GM18508 (cell line): ENCODE measurements at regions not wholly inside any gene's neighbourhood (a gene's known extent, or its start where the extent isn't known, plus 50 kb on each side); places are given as distances from the start of the nearest gene placed in this dataset.

Experiments used
- ATAC-seq: cut with Tn5 transposase; IDR thresholded peaks from one replicate; pipeline ENCODE4 v1.9.1; 2021; ENCODE audit warnings: moderate number of reproducible peaks; ENCODE audit not compliant: insufficient read depth, unreplicated experiment

DNA sequence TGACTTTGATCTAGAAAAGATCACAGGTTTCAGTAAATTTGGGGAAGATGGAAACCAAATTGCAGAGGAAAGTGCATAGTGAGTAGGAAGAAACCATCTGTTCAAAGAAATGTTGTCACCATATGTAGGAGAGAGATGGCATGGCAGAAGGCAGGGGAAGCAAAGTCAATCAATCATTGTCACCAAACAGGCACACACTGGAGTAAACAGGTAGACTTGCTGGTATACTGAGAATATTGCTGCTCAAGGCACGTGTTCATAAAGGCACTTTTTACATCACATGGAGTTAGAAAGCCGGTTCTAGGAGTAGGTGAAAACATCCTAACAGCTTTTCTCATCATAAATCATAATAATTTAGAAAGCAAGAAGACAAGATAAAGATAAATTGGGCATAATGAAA is 550.5 kb upstream of the FAT1 start:
- ATAC-seq, result no peak

DNA sequence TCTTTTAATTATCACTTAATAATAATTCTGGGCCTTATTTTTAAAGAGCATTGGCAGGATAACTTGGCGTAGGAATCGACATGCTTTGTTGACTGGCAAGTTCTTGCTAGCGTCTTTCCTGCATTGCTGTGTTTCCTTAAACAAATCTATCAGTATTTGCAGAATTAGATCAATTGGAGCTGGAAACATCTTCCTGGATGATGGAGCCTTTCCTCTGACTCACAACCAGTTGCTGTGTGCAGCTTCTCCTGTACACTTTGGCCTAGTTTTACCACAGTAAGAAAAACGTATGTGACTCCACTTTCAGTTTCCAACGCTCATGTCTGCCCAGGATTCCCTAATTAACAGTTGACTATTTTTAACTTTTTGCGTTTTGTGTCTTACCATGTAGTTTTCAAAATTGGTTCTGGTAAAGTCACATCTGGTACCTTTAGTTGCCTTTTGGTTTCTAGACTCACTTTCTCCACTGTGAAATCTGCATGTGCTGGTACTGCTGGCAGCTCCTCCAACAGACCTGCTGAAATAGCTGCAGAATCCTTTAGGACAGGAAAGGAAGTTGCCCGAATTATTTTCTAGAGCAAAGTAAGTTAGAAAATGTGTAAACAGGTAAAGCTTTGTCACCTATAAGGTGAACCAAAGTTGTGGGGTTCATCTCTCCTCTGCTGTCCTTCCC is 553.2 kb upstream of the FAT1 start:
- ATAC-seq, result no peak

DNA sequence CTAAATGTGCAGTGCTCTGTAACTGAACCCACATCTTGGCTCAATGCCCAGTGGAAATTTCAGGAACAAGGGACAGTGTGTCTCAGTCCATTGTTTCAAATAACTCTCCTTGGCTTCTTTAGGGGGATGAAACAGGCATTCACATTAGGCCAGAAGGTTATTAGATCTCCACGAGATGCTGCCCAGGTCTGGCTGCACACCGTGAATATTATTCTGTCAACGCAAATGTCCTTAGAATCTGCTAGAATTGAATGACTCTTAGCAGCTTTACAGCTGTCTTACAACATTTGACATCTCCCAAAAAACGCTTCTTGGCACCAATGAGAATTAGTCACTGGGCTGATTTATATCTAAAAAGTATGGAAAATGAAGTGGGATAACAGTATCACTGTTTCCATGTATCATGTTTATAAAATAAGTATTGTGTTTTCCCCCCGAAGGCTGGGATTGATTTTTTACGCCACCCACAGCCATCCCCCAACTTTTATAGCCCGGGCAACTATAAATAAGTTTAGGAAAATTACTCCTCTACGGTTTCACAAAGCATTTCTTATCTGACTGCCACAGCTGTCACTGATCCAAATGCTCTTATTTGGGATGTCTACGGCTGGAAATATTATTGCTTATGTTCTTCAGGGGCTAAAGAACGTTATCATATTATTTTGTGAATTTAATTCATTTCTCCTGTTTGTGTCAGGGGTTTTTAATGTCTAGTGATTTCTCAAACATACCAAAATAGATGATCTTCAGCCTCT is 559.7 kb upstream of the FAT1 start:
- ATAC-seq, result no peak

DNA sequence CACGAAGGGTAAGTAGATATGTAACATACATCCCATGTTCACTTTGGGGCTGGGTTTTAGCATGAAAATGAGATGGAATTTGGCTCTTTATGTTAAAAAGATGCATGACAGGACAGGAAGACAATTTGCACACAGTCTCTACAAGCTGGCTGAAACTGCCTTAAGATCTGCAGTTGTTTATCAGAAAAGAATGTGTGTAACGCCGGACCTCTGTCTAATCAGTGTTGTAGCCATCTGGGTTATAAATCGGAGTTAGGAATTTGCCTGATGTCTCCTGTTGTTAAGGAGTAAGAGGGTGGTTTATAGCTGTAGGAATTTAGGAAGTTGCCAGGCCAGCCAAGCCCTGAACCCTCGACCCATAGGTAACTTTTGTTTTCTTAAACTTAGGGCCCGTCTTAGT is 562.9 kb upstream of the FAT1 start:
- no peak for ATAC-seq

DNA sequence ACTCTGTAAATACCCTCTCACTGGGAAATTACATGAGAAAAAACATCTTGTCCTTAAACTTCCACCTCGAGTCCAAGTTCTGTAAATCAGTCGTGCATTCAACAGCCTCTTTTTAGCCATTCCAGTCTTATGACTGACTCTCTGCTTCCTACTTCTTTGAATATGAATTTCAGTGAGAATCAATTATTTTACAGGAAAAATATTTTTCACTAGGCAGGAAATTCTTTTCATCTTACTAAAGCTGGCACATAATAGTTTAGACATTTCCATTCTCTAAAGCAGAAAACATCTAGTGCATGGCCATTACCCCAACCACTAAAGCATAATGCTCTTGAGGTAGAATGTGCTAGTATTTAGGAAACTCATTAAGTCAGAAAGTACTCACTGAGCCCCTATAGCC is 565.7 kb upstream of the FAT1 start:
- no peak for ATAC-seq

DNA sequence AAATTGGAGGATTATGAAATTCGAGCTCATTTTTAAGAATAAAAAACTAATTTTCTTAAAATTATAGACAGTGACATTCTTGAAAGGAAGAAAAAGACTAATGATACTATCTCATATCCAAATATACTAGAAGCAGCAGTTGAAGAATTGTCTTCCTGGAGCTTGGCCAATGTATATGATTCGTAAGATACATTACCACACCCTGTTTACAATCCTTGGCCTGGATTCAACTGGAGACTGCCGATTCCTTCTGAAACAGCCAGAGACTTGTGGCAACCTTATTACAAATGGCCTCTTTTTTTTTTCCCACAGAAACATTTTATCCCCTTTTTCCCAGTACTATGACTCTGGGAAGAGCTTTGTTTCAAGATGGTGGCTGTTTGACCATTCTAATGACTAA is 571.2 kb upstream of the FAT1 start:
- no peak for ATAC-seq

DNA sequence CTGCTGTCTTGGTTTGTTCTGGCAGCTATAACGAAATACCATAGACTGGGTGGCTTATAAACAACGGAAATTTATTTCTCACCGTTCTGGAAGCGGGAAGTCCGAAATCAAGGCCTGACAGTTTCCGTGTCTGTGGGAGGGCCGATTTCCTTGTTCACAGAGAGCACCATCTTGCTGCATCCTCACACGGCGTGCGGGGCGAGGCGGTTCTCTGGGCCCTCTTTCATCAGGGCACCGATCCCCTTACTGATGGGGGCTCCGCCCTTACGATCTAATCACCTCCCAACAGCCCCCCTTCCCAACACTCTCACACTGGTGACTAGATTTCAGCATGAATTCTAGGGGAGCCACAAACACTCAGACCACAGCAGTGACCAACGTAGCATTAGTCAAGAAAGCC is 578.3 kb upstream of the FAT1 start:
- no peak for ATAC-seq

DNA sequence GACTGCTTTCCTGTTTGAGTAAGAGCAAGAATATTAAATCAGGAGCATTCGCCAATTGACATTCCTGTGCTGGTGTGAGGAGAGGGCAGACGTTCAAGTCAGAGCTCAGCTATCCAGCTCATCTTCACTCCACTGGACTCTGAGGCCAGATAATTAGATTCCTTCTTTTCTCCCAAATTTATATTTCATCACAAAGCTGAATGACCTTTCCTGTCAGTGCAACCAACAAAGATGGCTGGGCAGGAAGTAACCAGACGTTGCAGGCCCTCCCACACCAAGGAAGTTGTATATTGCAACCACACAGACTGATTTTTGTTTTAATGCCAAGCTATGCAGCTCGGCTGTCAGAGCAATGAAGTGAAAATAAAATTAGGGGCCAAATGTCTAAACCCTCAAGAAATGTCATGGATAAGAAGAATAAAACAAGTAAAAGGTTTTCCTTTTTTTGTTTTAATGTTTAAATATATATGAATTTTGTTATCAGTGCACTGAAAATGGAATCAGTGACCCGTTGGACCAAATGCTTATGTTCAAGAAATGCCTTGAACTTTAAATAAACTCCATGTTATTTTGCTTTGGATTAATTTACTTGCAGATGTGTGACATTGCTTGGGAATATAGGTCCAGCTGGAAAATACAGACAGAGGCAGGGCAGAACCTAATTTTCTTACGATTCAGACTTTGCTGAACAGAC is 578.9 kb upstream of the FAT1 start:
- no peak for ATAC-seq

DNA sequence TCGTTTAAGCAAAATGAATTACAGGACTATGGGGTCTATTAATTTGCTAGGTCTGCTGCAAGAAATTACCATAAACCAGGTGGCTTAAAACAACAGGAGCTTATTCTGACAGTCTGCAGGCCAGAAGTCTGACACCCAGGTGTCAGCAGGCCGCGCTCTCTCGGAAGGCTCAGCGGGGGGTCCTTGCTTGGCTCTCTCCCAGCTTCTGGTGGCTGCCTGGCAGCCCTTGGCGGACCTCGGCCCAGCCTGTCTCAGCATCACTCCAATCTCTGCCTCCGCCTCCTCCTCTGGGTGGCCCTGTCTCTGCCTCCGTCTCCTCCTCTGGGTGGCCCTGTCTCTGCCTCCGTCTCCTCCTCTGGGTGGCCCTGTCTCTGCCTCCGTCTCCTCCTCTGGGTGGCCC is 580.5 kb upstream of the FAT1 start:
- no peak for ATAC-seq

DNA sequence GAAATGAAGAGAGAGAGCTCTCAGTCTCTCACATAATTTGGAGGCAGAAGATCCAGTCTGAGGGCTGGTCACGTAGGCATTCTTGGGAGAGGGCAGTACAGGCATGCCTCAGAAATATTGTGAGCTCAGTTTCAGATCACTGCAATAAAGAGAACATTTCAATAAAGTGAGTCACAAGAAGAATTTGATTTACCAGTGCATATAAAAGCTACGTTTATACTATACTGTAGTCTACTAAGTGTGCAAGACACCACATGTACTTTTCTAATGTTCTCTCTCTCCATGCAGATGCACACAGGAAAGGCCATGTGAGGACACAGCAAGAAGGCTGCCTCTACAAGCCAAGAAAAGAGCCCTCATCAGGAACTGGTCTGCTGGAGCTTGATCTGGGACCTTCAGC is 583.5 kb upstream of the FAT1 start:
- no peak for ATAC-seq

DNA sequence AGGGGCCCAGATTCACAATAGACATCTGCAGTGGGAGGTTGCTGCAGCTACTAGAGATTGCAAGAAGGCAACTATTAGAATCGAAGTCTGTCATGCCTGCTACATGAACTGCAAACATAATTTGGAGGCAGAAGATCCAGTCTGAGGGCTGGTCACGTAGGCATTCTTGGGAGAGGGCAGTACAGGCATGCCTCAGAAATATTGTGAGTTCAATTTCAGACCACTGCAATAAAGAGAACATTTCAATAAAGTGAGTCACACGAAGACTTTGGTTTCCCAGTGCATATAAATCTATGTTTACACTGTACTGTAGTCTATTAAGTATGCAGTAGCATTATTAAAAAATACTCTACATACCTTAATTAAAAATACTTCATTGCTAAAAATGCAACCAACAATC is 585.8 kb upstream of the FAT1 start:
- no peak for ATAC-seq

DNA sequence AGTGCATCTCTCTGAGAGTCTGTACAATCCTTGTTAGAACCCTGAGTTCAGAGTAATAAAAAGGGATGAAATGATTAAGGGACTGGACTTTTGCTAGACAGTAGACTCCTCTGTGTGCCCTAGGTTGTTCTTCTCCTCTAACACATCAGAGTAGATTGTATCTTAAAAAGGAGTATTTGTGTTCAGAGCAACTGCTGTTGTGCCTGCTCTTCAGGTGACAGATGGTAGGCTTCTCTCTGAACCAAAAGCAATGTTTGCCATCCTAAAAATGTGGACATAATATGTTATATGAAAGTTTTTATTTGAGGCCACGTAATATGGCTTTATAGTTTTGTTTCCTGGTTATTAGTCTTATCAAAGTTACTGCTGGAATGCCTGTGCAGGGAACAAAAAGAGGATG is 588.6 kb upstream of the FAT1 start:
- no peak for ATAC-seq

DNA sequence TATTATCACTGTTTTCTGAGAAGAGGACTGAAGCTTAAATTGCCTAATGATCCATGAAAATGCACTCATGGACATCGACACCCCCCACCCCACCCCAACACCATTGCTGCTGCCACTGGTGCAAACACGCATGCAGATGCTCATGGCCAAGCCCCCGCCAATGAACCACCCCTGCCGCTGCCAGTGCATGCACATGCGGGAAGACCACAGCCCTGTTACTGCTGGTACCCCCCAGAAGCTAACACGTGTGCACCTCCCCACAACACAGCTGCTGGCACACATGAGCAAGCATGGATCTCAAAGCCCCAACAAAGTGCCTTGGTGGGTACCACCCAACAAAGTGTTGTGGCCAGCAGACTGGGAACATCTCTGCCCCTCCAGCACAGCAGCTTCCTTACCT is 594.1 kb upstream of the FAT1 start:
- no peak for ATAC-seq

DNA sequence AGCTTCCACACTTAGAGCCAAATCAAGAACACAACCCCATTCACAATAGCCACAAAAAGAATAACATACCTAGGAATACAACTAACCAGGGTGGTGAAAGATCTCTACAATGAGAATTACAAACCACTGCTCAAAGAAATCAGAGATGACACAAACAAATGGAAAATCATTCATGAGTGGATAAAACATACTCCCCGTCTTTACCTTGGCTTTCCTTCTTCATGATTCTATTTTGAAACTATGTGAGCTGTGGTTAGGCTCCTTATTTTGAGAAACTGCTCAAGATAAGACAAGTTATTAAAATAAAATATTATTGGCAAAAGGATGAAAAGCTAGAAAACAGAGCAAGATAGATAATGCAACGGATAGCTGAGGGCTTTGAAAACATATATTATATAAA is 598.1 kb upstream of the FAT1 start:
- no peak for ATAC-seq

DNA sequence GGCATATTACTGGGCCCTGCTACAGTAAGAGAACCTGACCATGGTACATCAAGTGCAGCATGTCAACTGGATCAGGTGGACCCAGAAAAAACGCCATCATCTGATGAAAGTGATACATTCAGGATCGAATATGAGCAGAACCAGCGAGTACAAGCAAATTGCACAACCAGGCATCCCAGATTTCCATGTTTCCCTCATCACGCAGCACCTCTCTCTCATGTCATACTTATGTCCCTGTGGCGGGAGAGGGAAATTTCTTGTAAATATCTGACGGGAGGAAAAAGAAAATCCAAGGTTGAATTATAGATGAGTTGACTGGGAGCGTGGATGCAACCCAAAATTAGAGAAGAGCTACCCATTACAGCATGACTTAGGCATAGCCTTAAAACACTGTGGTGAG is 608.5 kb upstream of the FAT1 start:
- no peak for ATAC-seq

DNA sequence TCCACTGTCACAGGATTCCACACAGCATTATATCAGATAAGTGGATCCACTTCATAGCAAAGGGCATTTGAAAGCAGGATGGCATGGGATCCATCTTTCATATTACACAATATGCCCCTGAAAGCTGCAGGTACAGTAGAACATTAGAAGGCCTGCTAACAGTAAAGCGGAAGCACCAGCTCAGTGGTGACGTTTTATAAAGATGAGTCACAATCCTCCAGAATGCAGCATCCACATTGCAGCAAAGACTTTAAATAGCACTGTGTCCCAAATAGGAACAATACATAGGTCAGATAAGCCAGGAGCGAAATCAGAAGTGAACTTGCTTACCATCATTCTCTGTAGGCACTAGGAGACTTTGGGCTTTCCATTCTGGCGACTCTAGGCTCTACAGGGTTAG is 609.5 kb upstream of the FAT1 start:
- ATAC-seq, result no peak

DNA sequence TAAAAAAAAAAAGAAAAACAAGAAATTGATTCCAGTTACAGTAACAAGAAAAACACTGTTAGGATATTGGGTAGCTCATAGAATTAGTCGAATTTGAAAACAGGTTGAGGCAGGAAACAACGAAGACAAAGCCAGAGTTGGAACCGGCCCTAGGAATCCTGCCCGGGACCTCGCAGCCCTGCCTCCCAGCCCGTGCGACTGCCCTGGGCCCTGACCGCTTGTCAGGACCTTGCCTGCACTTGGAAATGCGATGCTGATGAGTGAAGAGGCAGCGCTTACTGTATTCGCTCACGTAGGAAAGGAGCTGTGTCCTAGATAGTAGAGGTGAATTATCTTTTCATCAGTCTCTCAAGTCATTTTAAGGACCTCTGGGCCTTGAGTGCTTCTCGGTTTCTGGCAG is 611.7 kb upstream of the FAT1 start:
- no peak for ATAC-seq

DNA sequence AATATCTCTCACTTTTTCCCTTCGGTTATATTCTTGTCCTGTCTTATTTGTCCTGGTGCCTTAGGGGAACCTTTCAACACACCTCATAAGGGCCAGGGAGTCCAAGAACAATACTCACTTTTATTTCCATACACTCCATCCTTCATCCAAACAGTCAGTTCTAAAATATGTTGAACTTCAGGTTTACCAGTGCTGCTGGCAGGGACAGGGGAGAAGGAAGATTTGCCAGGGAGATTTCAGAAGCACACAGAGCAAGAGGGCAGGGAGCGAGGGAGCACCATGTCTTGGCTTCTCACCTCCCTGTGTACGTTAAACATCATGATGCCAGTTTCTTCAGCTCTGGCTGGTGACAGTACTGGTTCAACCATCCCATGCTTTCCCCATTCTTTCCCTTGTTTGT is 631.1 kb upstream of the FAT1 start:
- no peak for ATAC-seq

DNA sequence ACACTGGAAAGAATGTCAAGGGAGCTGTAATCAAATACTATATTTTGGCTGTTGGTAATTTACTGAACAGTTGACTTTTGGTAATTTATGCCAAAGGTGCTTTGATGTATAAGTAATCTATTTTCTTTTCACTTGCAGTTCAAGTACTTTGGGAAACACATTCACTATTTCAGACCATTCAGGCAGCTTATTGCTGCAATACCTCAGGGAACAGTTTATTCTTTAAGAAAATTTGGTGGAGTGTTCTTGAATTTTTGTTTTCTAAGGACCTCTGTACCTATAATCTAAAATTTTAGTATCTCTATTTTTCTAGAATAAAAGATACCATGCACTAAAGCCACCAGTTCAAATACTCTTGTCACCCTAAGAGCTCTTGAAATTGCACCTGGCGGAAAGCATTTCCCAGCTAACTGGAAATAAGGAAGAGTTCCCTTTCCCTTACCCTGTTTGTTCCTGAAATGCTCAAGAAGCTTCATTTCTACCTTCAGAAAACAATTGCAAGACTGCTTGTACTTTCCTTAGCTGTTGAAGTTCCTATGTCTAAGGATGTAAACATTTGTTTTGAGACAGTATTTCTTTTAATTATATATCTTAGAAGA is 633.5 kb upstream of the FAT1 start:
- no peak for ATAC-seq

DNA sequence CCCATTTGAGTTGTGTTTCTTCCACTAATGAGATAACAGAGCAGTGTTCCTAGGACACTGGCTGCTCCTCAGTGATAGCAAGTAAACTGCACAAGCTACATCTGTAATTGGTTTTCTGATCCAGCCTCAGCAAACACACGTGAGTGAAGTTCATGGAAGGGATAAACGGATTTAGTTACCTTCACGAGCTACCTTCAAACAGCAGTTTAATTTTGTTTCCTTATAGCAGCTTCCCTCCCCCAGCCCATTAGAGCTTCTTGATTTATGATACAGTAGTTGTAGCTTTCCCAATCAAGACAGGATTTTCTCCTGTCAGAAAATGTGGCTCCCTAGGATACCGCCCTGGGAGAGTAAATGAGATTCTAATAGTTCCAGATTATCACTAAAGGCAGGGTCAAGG is 634.2 kb upstream of the FAT1 start:
- ATAC-seq, result no peak
